Neural cell (in vitro differentiated cells): ENCODE measurements at regions not wholly inside any gene's neighbourhood (a gene's known extent, or its start where the extent isn't known, plus 50 kb on each side); places are given as distances from the start of the nearest gene placed in this dataset.

Source experiments
- CTCF ChIP-seq: fragments of 450-650 bp; IDR thresholded peaks from 2 replicates; pipeline ENCODE4 v1.5.1; 2014; ENCODE audit warnings: antibody characterized with exemption, mild to moderate bottlenecking, moderate library complexity; ENCODE audit not compliant: poor library complexity, severe bottlenecking
- EP300 ChIP-seq: fragments of 450-650 bp; conservative IDR thresholded peaks from 2 replicates; pipeline ENCODE4 v1.6.1; 2014; ENCODE audit warnings: antibody characterized with exemption, mild to moderate bottlenecking, moderate library complexity; ENCODE audit not compliant: poor library complexity, severe bottlenecking
- POLR2AphosphoS5 ChIP-seq: IDR thresholded peaks from 2 replicates; pipeline ENCODE4 v1.6.1; 2012

DNA sequence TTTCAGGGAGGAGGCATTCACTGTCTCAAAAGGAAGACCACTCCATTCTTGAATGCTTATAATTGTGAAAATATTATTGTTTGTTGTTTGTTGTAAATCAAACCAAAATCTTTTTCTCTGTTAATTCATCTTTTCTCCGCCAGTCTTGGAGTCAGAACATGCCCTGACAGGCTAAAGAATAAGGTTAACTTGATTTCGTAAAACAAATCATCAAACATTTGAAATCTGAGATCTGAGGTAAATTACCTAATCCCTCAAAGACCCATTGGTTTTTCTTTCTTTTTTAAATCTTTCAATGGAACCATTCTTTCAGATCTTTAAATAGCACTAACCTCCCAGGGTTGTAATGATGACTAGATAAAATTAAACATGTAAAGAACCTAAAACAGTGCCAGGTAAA lies 430.1 kb upstream of the PTBP2 start:
- TF ChIP-seq CTCF: no peak
- TF ChIP-seq POLR2AphosphoS5: no peak
- TF ChIP-seq EP300: no peak
